ENCODE measurements at regions not wholly inside any gene's neighbourhood (a gene's known extent, or its start where the extent isn't known, plus 50 kb on each side); places are given as distances from the start of the nearest gene placed in this dataset.

DNA sequence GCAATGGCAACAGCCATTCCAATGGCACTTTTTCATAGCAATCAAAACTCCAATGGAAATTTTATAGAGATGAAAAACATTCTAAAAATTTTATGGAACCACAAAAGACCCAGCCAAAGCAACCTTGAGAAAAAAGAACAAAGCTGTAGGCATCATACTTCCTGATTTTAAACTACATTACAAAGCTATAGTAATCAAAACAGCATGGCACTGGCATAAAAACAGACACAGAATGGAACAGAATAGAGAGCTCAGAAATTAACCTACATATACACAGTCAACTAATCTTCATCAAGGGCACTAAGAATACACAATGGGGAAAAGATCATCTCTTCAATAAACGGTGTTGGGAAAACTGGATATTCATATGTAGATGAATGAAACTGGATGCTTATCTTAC lies 401.5 kb downstream of the NPHP4 start:
- no peak for DNase-seq

DNA sequence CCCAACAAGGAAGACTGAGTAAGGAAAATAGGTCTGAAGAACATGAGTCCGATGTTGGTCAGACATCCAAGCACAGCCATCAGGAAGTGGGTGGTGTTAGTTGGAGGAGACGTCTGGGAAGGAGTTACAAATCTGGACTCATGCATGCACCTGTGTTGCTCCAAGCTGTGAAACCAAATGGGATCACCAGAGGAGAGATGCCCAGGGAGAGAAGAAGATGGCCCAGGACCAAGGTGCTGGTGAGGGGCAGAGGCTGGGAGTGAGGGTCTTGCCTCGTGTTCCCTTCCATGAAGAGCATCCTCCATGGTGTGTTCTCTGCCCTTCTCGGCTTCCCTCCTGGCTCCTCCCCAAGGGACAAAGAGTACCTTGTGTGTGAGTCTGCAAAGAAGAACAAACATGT lies 405.6 kb downstream of the NPHP4 start:
- no peak for DNase-seq

DNA sequence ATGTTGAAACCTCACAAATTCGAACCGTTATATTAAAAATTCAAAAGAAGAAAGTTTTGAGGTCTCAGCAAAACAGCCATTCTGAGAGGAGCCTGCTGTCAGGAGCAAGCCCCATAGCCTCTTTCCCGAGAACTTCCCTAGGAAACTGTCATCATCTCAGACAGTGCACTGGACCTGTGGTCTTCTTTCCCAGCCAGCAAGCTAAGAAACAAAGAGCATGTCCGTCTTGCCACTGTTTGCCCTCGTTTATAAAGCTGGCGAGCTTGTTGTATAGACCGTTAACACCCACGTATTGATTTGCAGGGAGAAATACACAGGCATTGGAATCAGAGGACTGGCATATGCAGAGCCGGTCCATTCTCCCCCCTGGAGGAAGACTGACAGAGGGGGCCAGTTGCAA lies 407.0 kb downstream of the NPHP4 start:
- no peak for DNase-seq

DNA sequence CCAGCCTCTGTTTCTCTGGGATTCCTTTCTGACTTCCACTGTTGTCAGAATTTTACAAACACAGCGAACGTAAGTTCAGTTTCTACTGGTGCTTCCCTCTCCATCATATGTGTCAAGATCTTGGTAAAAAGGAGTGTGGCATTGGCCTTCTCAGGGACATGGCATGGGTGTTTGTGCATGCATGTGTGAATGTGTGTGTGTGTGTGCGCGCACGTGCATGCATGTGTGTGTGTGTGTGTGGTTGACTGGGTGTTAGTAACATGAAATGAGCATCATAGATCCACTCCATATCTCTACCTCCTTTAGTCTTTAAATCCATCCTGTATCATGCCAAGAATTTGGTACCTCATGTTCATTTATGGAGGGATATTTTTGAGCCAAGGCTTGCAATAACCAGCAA lies 411.3 kb downstream of the NPHP4 start:
- DNase-seq: no peak

DNA sequence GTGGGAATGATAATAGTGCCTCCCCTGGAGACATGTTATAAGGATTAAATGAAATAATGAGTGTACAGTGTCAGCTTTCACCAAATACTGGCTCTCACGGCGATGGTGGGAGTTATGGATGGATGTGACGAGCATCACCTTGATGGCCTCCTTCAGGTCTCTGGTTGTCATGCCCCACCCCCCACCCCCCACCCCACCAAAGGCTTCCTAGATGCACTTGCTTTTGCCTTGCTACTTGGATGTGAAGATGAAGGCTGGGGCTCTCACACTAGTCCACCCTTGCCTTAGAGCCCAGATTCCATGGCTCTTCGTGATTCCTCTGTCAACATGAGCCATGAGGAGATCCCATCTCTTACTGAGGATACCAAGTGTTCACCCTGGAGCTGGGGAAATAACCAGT lies 412.3 kb downstream of the NPHP4 start:
- no peak for DNase-seq

DNA sequence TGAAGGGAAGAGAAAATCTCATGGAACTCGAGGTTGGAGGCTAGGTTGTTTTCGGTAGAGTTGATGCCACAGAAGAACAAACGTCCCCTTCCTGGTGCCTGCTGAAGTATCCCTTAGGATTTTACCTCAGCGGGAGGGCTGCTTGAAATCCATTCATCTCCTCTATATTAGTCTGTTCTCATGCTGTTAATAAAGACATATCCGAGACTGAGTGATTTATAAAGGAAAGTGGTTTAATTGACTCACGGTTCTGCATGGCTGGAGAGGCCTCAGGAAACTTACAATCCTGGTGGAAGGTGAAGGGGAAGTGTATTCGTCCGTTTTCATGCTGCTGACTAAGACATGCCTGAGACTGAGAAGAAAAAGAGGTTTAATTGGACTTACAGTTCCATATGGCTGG lies 413.5 kb downstream of the NPHP4 start:
- DNase-seq: no peak

DNA sequence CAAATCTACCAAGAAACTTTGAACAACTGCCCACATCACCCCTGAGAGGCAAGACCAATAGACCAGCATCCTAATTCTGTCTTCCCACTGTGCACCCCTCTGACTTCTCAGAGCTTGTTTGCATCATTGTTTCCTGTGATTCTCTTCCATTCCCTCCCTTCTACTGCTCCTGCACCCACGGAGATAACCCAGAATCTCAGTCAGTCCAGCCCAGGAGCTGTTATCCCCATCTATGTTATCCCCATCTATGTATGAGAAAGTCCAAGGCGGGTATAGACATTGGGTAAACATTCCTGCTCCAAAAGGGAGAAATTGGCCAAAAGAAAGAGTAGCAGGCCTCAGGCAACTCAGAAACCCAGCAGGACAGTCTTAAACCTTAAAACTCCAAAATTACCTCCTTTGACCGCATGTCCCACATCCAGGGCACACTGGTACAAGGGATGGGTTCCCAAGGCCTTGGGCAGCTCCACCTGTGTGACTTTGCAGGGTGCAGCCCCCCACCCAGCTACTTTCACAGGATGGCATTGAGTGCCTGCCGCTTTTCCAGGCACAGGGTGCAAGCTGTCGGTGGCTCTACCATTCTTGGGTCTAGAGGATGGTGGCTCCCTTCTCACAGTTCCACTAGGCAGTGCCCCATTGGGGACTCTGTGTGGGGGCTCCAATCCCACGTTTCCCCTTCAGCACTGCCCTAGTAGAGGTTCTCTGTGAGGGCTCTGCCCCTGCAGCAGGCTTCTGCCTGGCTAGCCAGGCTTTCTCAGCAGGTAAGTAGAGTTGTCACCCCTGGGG lies 414.8 kb downstream of the NPHP4 start:
- no peak for DNase-seq

DNA sequence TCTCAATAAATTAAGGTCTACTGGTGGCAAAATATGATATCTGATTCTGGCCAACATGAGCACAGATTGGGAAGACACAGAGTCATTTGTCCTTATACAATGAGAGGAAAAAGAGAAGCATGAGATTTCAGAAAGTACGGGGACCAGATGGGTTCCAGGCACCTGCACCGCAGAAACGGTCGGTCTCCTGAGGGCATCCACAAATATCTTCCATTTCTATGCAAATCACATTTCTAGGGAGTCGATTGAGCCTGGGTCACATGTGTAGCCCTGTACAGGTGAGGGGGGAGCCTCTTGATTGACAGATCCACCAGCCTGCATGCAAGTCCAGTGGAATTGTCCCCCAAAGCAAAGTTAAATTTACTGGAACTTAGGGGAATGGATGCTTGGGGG lies 415.6 kb downstream of the NPHP4 start:
- no peak for DNase-seq

DNA sequence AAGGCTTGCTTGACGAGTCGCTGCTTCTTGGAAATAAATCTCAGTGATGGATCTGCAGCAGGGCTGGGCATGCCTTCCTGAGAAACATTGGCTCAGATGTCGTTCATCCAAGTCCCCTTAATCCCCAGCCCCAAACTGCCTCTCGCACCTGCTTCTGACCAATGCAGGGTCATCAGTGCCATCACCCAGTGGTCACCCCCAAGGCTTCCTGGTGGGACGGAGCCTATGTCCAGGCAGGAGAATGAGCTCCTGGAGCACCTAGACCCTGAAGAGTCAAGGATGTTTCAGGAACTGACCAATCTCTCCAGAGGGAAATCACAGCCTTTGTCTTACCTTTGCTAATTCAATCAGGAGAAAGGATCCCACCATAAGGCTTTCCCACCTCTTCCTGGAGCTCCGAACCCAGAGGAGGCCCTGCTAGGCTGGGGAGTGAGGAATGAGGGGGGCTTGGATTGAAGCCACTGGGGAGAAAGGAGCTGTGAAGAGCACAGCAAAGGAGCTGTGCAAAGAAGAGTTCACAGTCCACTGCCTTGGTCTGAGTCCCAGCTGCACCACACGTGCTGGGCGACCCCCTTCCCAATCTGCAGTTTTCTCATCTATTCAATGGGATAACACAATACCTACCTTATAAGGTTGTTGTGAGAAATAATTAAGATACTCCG lies 416.1 kb downstream of the NPHP4 start:
- no peak for DNase-seq

DNA sequence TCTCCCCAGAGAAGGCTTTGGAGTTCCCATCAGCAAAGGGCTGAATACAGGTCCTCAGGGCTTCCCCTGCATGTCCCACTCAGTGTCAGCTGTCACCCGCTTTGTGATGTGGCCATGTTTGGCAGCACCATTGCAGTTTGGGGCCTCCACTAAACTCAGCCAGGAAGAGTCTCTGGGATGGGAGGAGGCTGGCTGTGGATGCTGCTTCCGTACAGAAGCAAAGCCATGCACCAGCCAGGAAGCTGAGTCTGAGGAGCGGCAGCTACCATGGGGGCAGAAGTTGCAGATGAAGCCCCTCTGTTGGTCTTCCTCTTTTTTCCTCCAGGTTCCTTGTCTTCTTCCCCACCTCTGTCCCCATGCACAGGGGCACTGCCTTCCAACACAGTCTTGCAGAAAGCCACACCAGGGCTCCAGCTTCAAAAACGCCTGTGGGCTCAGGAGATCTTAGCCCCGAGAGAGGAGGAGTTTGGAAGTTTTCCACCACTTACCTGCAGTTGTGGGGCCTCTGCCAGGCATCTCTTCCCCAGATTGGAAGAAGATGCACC lies 416.8 kb downstream of the NPHP4 start:
- DNase-seq: no peak

DNA sequence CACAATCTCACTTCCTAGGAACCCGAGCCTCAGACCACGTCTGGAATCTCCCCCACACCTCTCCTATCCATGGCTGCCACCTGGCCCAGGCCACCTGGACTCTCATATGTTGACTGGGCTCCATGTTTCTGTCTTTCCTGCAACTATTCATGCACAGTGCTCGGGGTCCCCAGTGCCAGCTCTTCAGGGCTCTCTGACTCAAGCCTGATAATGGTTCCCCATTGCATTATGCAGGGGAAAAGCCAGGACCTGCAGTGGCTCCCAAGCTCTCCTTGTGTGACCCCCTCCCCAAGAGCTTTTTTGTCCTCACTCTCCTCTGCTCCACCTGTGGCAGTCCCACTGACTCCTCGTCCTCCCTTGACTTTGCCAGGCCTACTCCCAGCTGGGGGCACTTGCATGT lies 417.6 kb downstream of the NPHP4 start:
- DNase-seq: no peak

DNA sequence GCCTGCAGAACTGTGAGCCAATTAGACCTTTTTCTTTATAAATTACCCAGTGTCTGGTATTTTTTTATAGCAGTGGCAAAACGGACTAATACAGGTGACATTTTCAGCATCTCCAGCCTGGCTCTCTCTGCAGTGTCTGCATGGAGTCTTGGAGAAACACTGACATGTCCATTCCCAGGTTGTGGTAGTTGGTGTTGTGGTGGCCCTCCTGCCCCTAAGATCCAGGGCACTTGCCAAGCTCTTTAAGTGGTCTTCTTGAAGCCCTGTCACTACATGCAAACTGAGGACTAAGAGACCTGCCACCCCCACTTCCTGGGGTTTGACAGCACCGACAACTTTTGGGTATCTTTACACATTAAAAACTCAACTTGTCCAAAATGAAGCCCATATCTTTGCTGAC lies 419.4 kb downstream of the NPHP4 start:
- no peak for DNase-seq

DNA sequence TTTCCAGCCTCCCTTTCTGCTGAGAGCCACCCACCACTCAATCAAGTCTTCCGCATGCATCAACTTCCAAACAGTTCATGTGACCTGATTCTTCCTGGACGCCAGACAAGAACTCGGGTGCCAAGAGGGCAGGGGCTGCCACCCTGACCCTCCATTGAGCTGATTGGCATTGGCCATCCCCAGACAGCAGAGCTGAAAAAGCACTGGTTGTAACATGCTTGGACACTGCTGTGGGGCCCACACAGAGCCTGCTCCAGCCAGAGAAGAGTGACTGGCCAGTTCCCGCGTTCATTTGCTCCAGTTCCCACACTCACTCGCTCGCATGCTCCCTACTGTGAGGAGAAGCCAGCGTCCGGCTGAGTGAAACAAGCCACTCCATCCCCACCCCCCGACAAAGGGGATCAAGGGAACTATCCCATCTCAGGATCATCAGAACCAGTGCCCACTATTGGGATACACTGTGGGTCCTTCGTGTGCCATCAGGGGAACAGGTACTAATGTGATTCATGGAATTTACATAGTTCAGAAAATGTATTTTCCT lies 420.3 kb downstream of the NPHP4 start:
- no peak for DNase-seq

DNA sequence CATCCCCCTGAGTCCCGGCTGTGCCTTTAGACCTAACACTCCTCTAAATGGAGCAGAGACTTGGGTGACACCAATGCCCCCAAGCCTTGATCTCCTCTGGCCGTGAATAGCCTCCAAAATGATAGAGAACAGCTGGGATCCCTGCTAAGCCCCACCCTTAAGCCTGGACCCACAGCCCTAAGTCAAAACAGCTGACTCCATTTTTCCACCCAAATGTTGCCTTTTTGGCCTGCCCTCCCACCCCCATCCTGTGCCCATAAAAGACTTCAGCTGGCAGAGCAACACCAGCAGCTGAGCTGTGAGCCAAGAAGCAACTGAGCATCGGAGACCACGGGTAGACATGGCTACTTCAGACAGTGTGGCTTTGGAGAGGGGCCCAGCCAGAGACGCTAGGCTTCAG lies 420.8 kb downstream of the NPHP4 start:
- no peak for DNase-seq

DNA sequence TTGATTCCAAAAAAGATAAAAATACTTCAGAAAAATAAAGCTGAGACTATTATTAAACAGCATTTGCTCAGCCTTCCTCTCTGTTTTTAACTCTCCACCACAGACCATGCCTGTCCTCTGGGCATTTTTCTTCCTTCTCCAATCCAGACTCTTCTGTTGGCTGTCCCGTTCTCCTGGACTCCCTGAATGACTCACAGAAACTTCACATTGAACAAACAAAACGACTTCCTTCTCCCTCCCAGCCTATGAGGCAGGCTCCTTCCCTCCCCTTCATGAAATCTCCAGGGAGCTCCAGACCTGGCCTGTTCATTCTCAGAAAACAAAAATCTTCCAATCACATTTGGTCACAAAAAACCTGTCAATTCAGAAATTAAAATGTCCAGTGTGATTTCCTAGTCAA lies 421.3 kb downstream of the NPHP4 start:
- DNase-seq: no peak

DNA sequence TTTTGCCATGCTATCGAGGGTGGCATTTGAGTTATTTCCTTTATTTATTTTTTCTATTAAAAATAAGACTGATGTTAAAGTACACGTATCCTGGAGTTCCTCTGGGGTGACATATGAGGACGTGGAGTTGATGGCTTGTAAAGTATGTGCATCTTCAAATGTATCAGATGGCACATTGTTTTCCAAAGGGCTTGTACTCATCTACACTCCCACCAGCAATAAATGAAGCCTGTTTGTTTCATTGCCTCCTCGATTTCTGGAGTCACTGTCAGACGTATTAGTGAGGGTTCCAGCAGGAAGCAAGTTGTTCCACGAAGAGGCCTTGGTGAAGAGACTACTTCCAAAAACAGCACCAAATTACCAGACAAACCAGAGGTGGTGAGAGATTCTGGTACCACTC lies 423.9 kb downstream of the NPHP4 start:
- DNase-seq: no peak

DNA sequence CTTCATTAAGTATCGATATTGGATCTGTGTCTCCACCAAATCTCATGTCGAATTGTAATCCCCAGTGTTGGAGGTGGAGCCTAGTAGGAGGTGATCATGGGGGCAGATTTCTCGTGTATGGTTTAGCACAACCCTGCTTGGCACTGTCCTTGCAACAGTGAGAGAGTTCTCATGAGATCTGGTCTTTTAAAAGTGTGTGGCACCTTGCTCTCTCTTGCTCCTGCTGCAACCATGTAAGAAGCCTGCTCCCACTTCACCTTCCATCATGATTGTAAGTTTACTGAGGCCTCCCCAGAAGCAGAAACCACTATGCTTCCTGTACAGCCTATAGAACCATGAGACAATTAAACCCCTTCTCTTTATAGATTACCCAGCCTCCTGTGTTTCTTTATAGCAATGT lies 424.4 kb downstream of the NPHP4 start:
- no peak for DNase-seq

DNA sequence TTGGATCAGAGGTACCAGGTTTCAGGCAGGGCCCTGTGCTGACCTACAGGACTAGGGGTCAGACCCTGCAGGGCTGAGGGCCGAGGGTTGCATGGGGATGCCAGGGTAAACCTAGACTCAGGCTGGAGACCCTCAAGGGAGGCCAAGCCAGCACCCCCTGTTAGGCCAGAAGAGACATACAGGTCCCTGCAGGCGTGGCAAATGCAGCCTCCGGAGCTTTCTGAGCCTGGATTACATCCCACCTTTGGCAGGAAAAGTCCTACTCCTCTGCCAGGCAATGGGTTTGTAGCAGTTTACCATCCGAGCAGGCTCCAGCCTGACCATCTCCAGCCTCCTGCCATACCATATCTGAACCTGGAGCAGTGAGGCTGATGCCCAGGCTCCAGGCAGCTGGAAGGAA lies 425.3 kb downstream of the NPHP4 start:
- no peak for DNase-seq

DNA sequence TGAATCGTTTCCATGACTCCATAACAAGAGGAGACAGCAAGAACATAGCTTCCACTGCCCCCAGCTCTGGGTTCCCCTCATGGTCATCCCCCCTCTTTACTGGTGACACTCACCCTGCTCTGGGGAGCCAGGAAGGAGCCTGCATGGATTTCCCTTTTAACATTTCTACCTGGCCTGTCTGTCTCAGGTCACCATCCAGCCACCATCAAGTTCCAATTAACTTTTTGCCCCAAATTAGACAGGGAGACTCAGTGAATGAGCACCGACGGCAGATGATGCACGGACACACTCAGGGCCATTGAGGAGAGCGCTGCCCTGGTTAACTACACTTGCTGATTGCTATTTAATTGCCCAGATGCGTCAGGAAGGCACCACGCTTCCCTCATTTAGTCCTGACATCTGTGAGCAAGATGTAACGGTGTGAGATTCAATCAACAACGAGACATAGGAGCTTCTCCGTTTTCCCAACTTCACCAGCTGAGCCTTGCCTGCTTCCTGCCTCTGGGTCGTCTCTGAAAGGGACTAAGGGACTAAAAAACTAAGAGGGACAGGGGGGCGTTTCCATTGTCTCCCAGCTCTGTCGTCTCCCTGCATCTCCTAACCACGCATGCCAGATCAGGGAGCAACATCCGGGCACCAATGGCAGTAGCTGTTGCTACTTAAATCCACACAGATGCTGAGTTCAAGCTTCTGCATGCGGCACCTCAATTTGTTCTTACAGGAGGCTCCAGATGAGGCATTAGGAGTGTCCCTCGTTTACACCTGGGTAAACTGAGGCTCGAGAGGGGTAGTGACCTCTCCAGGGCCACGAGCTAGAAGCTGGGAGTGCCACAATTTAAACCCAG lies 426.7 kb downstream of the NPHP4 start:
- DNase-seq: peak; percentile 4

DNA sequence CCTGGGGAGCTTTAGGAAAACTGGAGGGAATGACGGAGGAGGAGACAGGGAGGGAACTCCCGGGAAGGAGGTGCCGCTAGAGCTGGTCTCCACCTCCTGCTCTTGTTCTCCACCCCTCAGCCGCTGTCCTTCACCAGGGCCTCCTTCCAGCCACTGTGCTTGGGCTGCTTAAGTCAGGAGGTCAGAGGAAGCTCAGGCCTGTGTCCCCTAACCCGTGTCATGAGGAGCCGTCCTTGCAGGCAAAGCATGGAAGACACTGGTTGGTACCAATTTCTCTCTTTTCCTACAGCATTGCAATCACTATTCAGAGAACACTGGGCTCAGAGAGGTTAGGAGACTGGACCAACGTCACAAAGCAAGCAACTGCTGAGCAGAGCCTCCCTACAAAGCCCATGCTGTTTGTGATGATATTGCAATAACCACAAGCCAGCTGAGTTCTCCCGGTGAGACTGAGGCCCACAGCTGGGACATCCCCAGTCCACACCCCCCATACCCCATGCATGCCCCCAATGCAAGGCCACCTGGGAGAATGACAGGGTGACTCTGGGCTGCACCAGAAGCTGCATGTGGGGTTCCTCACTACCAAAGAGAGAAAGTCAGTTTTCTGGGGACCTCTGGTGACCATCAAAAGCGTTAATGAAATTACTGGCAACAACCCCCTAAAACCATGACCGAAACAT lies 427.5 kb downstream of the NPHP4 start:
- DNase-seq: no peak

DNA sequence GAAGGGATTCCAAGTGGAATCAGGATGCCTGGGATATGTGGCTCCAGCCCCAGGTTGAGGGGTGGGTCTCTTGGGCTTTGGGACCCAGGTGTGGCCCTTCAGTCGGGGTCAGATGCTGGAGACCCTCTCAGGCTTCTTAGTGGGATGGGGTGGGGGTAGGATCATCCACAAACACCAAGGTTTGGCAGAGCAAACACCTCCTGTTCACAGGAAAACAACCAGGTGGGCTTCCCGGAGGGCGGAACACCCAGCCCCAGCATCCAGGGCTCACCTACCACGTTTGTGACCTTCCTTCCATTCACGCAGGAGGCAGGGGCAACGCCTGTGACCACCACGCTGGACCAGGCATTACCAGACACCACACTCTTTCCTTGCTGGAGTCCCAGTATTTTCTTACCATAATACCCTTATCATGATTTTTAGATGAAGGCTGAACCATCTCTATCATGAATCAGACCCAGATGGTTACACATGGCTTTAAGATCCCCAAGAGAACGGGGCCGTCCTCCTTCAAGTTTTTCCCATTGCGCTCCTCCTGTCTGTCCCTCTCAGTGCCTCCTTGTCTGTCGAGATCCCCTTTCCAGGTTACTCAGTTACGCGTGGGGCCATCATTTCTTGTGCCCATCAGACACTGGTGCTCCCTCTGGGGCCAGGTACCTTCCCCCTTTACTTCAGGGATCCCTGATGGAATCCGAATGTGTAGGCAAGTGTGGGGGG lies 428.2 kb downstream of the NPHP4 start:
- no peak for DNase-seq

DNA sequence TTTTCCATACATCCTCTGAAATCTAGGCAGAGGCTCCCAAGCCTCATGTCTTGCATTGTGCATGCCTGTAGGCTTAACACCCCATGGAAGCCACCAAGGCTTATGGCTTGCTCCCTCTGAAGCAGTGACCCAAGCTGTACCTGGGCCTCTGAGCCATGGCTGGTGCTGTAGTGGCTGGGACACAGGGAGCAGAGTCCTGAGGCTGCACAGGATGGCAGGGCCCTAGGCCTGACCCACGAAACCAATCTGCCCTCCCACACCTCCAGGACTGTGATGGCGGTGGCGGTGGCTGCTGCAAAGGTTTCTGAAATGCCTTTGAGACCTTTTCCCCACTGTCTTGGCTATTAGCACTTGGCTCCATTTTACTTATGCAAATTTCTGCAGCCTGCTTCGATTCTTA lies 429.5 kb downstream of the NPHP4 start:
- no peak for DNase-seq
